SK-N-SH (cell line): ENCODE measurements at regions not wholly inside any gene's neighbourhood (a gene's known extent, or its start where the extent isn't known, plus 50 kb on each side); places are given as distances from the start of the nearest gene placed in this dataset.

Experiments
- CTCF ChIP-seq: fragments of 200-600 bp; sonication (generic); IDR thresholded peaks from 2 replicates; pipeline ENCODE4 v1.6.1; 2017; ENCODE audit warnings: antibody characterized with exemption, mild to moderate bottlenecking, moderate library complexity
- EP300 ChIP-seq, 2 experiments: IDR thresholded peaks; 2 replicates each; pipeline versions ENCODE4 v1.4.0 to v1.6.1; 2012; ENCODE audit warnings: borderline replicate concordance in 1 of 2, low read depth in 1 of 2, low read length in 1 of 2
- EZH2phosphoT487 ChIP-seq: fragments of 200-600 bp; sonication (generic); IDR thresholded peaks from 2 replicates; pipeline ENCODE4 v1.6.1; 2017; ENCODE audit warnings: low read depth, mixed run types, mild to moderate bottlenecking, antibody characterized with exemption, moderate library complexity, borderline replicate concordance
- GABPA ChIP-seq: IDR thresholded peaks from 2 replicates; pipeline ENCODE4 v1.4.0; 2012; ENCODE audit warnings: low read depth, mild to moderate bottlenecking
- REST ChIP-seq: IDR thresholded peaks from 2 replicates; pipeline ENCODE4 v1.6.1; 2012; ENCODE audit warnings: mild to moderate bottlenecking, low read depth, low read length, moderate library complexity
- RFX5 ChIP-seq: IDR thresholded peaks from 2 replicates; pipeline ENCODE4 v1.6.1; 2012; ENCODE audit warnings: mild to moderate bottlenecking, improper control_type of control experiment, low read length
- SMC3 ChIP-seq: IDR thresholded peaks from 2 replicates; pipeline ENCODE4 v1.6.1; 2012; ENCODE audit warnings: low read depth, low read length, improper control_type of control experiment
- TCF12 ChIP-seq: IDR thresholded peaks from 2 replicates; pipeline ENCODE4 v1.4.0; 2012
- USF1 ChIP-seq: IDR thresholded peaks from 2 replicates; pipeline ENCODE4 v1.4.0; 2012; ENCODE audit warnings: low read depth, borderline replicate concordance
- ZBTB33 ChIP-seq: IDR thresholded peaks from 2 replicates; pipeline ENCODE4 v1.4.0; 2012; ENCODE audit warnings: low read depth, borderline replicate concordance

- TF ChIP-seq TCF12 (no peak), EZH2phosphoT487 (no peak), GABPA (no peak), CTCF (no peak), SMC3 (no peak), USF1 (no peak), ZBTB33 (no peak), RFX5 (no peak), REST (no peak), EP300 (IDR thresholded peaks at IDR 0.05; ENCODE audit: borderline replicate concordance in 1 of 2, low read depth in 1 of 2, low read length in 1 of 2) (no peak)
These were observed 544.6 kb downstream of the CETN3 start for GRCh38 chr5:89864941-89865340.
